H1 (cell line): ENCODE measurements at regions not wholly inside any gene's neighbourhood (a gene's known extent, or its start where the extent isn't known, plus 50 kb on each side); places are given as distances from the start of the nearest gene placed in this dataset.

Experiments
- BACH1 ChIP-seq: IDR thresholded peaks from 2 replicates; pipeline ENCODE4 v1.6.1; 2012; ENCODE audit warnings: low read length, improper control_type of control experiment
- CHD7 ChIP-seq: fragments of 300-600 bp; sonication (generic); IDR thresholded peaks from 2 replicates; pipeline ENCODE4 v1.7.1; 2012; ENCODE audit warnings: low read length, moderate library complexity, mild to moderate bottlenecking, inconsistent platforms; ENCODE audit not compliant: insufficient replicate concordance
- CREB1 ChIP-seq: IDR thresholded peaks from 2 replicates; pipeline ENCODE4 v1.6.1; 2012; ENCODE audit warnings: inconsistent platforms
- KDM4A ChIP-seq: IDR thresholded peaks from one replicate; pipeline ENCODE4 v1.7.1; 2012; ENCODE audit warnings: low read depth, mild to moderate bottlenecking, moderate library complexity, low read length, inconsistent platforms; ENCODE audit not compliant: severe bottlenecking
- SIN3A ChIP-seq, 2 experiments: IDR thresholded peaks in 1 of 2; conservative IDR thresholded peaks in 1 of 2; 2 replicates each; pipeline ENCODE4 v1.6.1; 2011 to 2012; ENCODE audit warnings: low read length in 2 of 2, improper control_type of control experiment in 1 of 2, low read depth in 1 of 2, mild to moderate bottlenecking in 1 of 2
- SUZ12 ChIP-seq: fragments of 200-600 bp; sonication (generic); IDR thresholded peaks from 2 replicates; pipeline ENCODE4 v1.6.1; 2012; ENCODE audit warnings: mild to moderate bottlenecking, inconsistent platforms, low read length, moderate library complexity, mixed read lengths

- TF ChIP-seq CREB1 (no peak), SIN3A (conservative IDR thresholded peaks at IDR 0.05 in 1 of 2, IDR thresholded peaks at IDR 0.05 in 1 of 2; ENCODE audit: low read depth in 1 of 2, low read length in 2 of 2) (no peak), SUZ12 (no peak), CHD7 (no peak), KDM4A (no peak), BACH1 (no peak)
Measured at GRCh38 chr3:154559623-154560022, 129.6 kb upstream of the GPR149 start (continued).
